ENCODE measurements at regions not wholly inside any gene's neighbourhood (a gene's known extent, or its start where the extent isn't known, plus 50 kb on each side); places are given as distances from the start of the nearest gene placed in this dataset.

DNA sequence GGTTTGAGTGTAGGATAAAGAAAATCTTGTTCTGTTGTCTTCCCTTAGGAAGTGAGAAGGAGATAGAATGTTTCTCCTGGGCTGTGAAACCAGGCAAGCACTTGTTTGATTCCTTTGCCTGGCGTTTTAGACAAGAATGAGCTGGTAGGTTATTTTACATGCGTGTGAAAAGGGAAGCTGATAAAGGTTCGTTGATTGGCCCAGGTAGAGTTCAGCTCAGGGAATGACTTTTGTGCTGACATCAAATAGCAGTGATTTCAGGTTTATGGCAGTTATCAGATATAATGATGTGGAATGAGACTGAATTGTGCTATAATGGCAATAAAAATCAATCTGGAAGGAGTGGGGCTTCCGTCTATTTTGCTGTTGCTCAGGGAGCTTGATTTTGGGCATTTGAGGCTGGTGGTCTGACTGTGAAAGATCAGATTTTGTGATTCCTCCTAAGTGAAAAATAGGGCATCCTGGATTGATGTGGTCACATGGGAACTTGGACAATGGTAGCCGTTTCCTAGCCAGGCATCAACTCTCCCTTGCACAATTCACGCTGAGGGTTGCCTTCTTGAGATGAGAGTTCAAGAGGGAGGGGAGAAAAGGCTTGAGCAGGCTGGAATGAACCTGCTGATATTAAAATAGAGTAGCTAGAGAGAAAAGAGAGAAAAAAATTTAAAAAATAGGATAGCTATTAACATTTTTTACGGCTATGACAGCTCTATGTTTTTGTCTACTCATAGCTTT lies 388.9 kb downstream of the EDEM1 start:
- H3K9ac ChIP-seq (ENCODE audit: insufficient read depth, low read length, poor library complexity, severe bottlenecking): no peak overlapping the region
- no peaks in the 10 kb centered on the region for H3K36me3 ChIP-seq (replicated peaks in 1 of 2; ENCODE audit: control insufficient read depth in 1 of 2, insufficient read depth in 2 of 2, low read length in 2 of 2)
- H3K36me3 Mint-ChIP-seq: no peaks in the 10 kb centered on the region
- WGBS (ENCODE audit: insufficient coverage): 94% methylated on average over 3 of the region's 7 CpGs
- no peak overlapping the region for H2AFZ ChIP-seq (ENCODE audit: insufficient read depth, low read depth, low read length, poor library complexity, severe bottlenecking)
- no peak overlapping the region for H3K4me3 ChIP-seq (replicated peaks in 1 of 3; ENCODE audit: low read depth in 2 of 3, low read length in 3 of 3)
- H3K27me3 ChIP-seq (ENCODE audit: control insufficient read depth in 2 of 2, insufficient read depth in 2 of 2, low read length in 2 of 2): no peaks in the 10 kb centered on the region
- H3K4me3 Mint-ChIP-seq: no peak overlapping the region
- no peak overlapping the region for H3K27ac ChIP-seq (ENCODE audit: low read depth in 1 of 2, low read length in 2 of 2)
- intact Hi-C loops (cut with micrococcal nuclease): no loop called here
- DNase-seq: no peak
- TF ChIP-seq, protein P1, sequence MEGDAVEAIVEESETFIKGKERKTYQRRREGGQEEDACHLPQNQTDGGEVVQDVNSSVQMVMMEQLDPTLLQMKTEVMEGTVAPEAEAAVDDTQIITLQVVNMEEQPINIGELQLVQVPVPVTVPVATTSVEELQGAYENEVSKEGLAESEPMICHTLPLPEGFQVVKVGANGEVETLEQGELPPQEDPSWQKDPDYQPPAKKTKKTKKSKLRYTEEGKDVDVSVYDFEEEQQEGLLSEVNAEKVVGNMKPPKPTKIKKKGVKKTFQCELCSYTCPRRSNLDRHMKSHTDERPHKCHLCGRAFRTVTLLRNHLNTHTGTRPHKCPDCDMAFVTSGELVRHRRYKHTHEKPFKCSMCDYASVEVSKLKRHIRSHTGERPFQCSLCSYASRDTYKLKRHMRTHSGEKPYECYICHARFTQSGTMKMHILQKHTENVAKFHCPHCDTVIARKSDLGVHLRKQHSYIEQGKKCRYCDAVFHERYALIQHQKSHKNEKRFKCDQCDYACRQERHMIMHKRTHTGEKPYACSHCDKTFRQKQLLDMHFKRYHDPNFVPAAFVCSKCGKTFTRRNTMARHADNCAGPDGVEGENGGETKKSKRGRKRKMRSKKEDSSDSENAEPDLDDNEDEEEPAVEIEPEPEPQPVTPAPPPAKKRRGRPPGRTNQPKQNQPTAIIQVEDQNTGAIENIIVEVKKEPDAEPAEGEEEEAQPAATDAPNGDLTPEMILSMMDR (IDR thresholded peaks at IDR 0.05): no peak
- no peaks in the 10 kb centered on the region for H3K79me2 ChIP-seq (ENCODE audit: insufficient read depth, low read length)
- H4K20me1 ChIP-seq (ENCODE audit: insufficient read depth, low read length): no peaks in the 10 kb centered on the region
- H3K4me2 ChIP-seq (replicated peaks; ENCODE audit: extremely low read depth, low read length, poor library complexity, severe bottlenecking): no peak overlapping the region
- H3K27me3 Mint-ChIP-seq (ENCODE audit: low read depth in 3 of 3): no peaks in the 10 kb centered on the region
- peaks cover 0 to 2% (median 0%) of the 10 kb centered on the region in 7 donors for H3K9me3 Mint-ChIP-seq
- H3K4me1 ChIP-seq (ENCODE audit: control insufficient read depth in 1 of 2, insufficient read depth in 2 of 2, low read length in 2 of 2): peaks cover 25 to 39% of the 10 kb centered on the region in 2 donors
- no peak overlapping the region for H3K27ac Mint-ChIP-seq
- peaks cover 2% of the 10 kb centered on the region for H3K4me1 Mint-ChIP-seq
- H3K9me3 ChIP-seq (replicated peaks in 1 of 2; ENCODE audit: control insufficient read depth in 1 of 2, insufficient read depth in 1 of 2, low read length in 2 of 2): no peaks in the 10 kb centered on the region

DNA sequence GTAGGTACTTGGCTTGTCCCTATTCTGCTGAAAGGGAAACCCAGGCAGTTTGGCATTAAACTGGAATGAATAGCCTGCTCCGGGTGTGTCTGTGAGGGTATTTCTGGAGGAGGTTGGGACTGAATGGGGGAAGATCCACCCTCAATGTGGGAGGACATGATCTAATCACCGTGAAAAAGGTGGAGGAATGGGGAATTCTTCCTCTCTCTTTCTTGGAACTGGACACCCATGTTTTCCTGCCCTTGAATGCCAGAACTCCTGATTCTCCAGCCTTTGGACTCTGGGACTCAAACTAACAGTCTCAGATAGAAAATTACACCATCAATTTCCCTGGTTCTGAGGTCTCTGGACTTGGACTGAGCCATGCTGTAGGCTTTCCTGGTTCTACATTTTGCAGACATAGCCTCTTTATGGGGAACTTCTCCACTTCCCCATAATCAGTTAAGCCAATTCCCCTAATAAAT lies 391.7 kb downstream of the EDEM1 start:
- H2AFZ ChIP-seq (ENCODE audit: insufficient read depth, low read depth, low read length, poor library complexity, severe bottlenecking): no peak overlapping the region
- TF ChIP-seq, protein P1 (IDR thresholded peaks at IDR 0.05): no peak
- peaks cover 25 to 40% of the 10 kb centered on the region in 2 donors for H3K4me1 ChIP-seq (ENCODE audit: control insufficient read depth in 1 of 2, insufficient read depth in 2 of 2, low read length in 2 of 2)
- H4K20me1 ChIP-seq (ENCODE audit: insufficient read depth, low read length): no peaks in the 10 kb centered on the region
- H3K9me3 ChIP-seq (replicated peaks in 1 of 2; ENCODE audit: control insufficient read depth in 1 of 2, insufficient read depth in 1 of 2, low read length in 2 of 2): no peaks in the 10 kb centered on the region
- H3K27me3 Mint-ChIP-seq (ENCODE audit: low read depth in 3 of 3): no peaks in the 10 kb centered on the region
- H3K36me3 ChIP-seq (replicated peaks in 1 of 2; ENCODE audit: control insufficient read depth in 1 of 2, insufficient read depth in 2 of 2, low read length in 2 of 2): no peaks in the 10 kb centered on the region
- H3K9ac ChIP-seq (ENCODE audit: insufficient read depth, low read length, poor library complexity, severe bottlenecking): peak overlapping the region; percentile 47
- peak overlapping the region in 1 of 2 donors; percentile 93 for H3K27ac ChIP-seq (ENCODE audit: low read depth in 1 of 2, low read length in 2 of 2)
- no peak overlapping the region for H3K4me3 Mint-ChIP-seq
- peak overlapping the region; percentile 61 for H3K4me2 ChIP-seq (replicated peaks; ENCODE audit: extremely low read depth, low read length, poor library complexity, severe bottlenecking)
- WGBS (ENCODE audit: insufficient coverage): no CpG with 5 or more reads among the region's 2 CpGs
- intact Hi-C loops (cut with micrococcal nuclease): no loop called here
- no peaks in the 10 kb centered on the region for H3K79me2 ChIP-seq (ENCODE audit: insufficient read depth, low read length)
- no peaks in the 10 kb centered on the region for H3K36me3 Mint-ChIP-seq
- peak overlapping the region in 1 of 7 donors; percentile 88 for H3K27ac Mint-ChIP-seq
- H3K27me3 ChIP-seq (ENCODE audit: control insufficient read depth in 2 of 2, insufficient read depth in 2 of 2, low read length in 2 of 2): no peaks in the 10 kb centered on the region
- H3K4me1 Mint-ChIP-seq: peaks cover 3% of the 10 kb centered on the region
- peak in 2 of 3 donors; percentile 61 to 82 for DNase-seq
- H3K4me3 ChIP-seq (replicated peaks in 1 of 3; ENCODE audit: low read depth in 2 of 3, low read length in 3 of 3): peak overlapping the region in 1 of 3 experiments; percentile 57
- H3K9me3 Mint-ChIP-seq: peaks cover 0 to 2% (median 0%) of the 10 kb centered on the region in 7 donors
